ENCODE measurements at regions not wholly inside any gene's neighbourhood (a gene's known extent, or its start where the extent isn't known, plus 50 kb on each side); places are given as distances from the start of the nearest gene placed in this dataset.

GRCh38 chr10:131746785-131747184 is 154.0 kb upstream of the PPP2R2D start:
- TF ChIP-seq CTCF (IDR thresholded peaks at IDR 0.05; ENCODE audit: low read depth, low read length) (no peak), POLR2A (IDR thresholded peaks at IDR 0.05; ENCODE audit: extremely low read depth, insufficient read length) (no peak), MYC (IDR thresholded peaks at IDR 0.05; ENCODE audit: low read depth, low read length) (no peak), MAX (IDR thresholded peaks at IDR 0.05; ENCODE audit: low read depth, low read length) (no peak)

Data from NB4 (cell line).